ENCODE measurements at regions not wholly inside any gene's neighbourhood (a gene's known extent, or its start where the extent isn't known, plus 50 kb on each side); places are given as distances from the start of the nearest gene placed in this dataset.

- TF ChIP-seq CTCF (IDR thresholded peaks at IDR 0.05) (no peak), POLR2A (IDR thresholded peaks at IDR 0.05) (no peak)
These were observed 152.7 kb downstream of the MYLK4 start for GRCh38 chr6:2597991-2598390.
